GM12891 (cell line): ENCODE measurements at regions not wholly inside any gene's neighbourhood (a gene's known extent, or its start where the extent isn't known, plus 50 kb on each side); places are given as distances from the start of the nearest gene placed in this dataset.
"Not testable (repeated sequence)": the region's sequence is repeated elsewhere in the genome, so short reads cannot be mapped to it uniquely, and the experiment has no call there.

Experiments used
- DNase-seq: peaks from one replicate; pipeline ENCODE4 v3.0.0; 2011; ENCODE audit warnings: low spot score; ENCODE audit not compliant: insufficient read length
- FAIRE-seq: peaks from 2 replicates; lab custom pipeline; 2011; peaks lifted over from hg19 to GRCh38; lab: Jason Lieb, UNC
- PAX5 ChIP-seq: IDR thresholded peaks from 2 replicates; pipeline ENCODE4 v1.6.1; 2011; ENCODE audit warnings: low read length, moderate library complexity, mild to moderate bottlenecking; ENCODE audit not compliant: insufficient read depth, severe bottlenecking
- POLR2A ChIP-seq: IDR thresholded peaks from 2 replicates; pipeline ENCODE4 v1.6.1; 2011; ENCODE audit warnings: low read depth, low read length, control low read depth
- POLR2AphosphoS5 ChIP-seq: IDR thresholded peaks from 2 replicates; pipeline ENCODE4 v1.6.1; 2011; ENCODE audit warnings: low read depth, low read length, control low read depth
- POU2F2 ChIP-seq: IDR thresholded peaks from 2 replicates; pipeline ENCODE4 v1.6.1; 2011; ENCODE audit warnings: low read depth, mild to moderate bottlenecking, control low read depth, low read length, moderate library complexity
- SPI1 ChIP-seq: IDR thresholded peaks from 2 replicates; pipeline ENCODE4 v1.6.1; 2011; ENCODE audit warnings: low read depth, low read length, control low read depth
- TAF1 ChIP-seq: IDR thresholded peaks from 2 replicates; pipeline ENCODE4 v1.6.1; 2011; ENCODE audit warnings: low read depth, low read length, control low read depth

GRCh38 chr6:144921206-144921975, 636.3 kb downstream of the UTRN start:
- TF ChIP-seq SPI1 (no peak), POLR2A (no peak), POU2F2 (no peak), PAX5 (no peak), POLR2AphosphoS5 (no peak), TAF1 (no peak)
- FAIRE-seq = no peak
- DNase-seq = no peak

GRCh38 chr6:144922120-144922722, 637.1 kb downstream of the UTRN start:
- TF ChIP-seq POLR2AphosphoS5 (no peak), TAF1 (no peak), POLR2A (no peak), PAX5 (no peak), POU2F2 (no peak), SPI1 (no peak)
- DNase-seq = no peak
- no peak for FAIRE-seq

GRCh38 chr6:144922771-144923490, 637.8 kb downstream of the UTRN start:
- FAIRE-seq, DNase-seq: not testable (repeated sequence)

GRCh38 chr6:144923491-144923787, 638.3 kb downstream of the UTRN start:
- DNase-seq, FAIRE-seq: not testable (repeated sequence)

GRCh38 chr6:144928847-144929246, 643.7 kb downstream of the UTRN start:
- no peak for TF ChIP-seq POU2F2
- TF ChIP-seq TAF1 = no peak
- no peak for TF ChIP-seq POLR2AphosphoS5
- no peak for TF ChIP-seq POLR2A
- TF ChIP-seq PAX5 = no peak
- no peak for TF ChIP-seq SPI1
- FAIRE-seq (no peak), DNase-seq (no peak)

GRCh38 chr6:144929262-144929661, 644.1 kb downstream of the UTRN start:
- DNase-seq (no peak), FAIRE-seq (no peak)
- TF ChIP-seq POU2F2 = no peak
- TF ChIP-seq POLR2AphosphoS5 = no peak
- TF ChIP-seq PAX5 = no peak
- no peak for TF ChIP-seq TAF1
- no peak for TF ChIP-seq POLR2A
- no peak for TF ChIP-seq SPI1

GRCh38 chr6:144931172-144932035, 646.3 kb downstream of the UTRN start:
- DNase-seq (no peak), FAIRE-seq (peak; percentile 78)
- TF ChIP-seq POLR2A = no peak

- FAIRE-seq (no peak), DNase-seq (no peak)
- TF ChIP-seq SPI1 = no peak
- TF ChIP-seq POLR2AphosphoS5 = no peak
- no peak for TF ChIP-seq POU2F2
- no peak for TF ChIP-seq TAF1
- TF ChIP-seq POLR2A = no peak
- no peak for TF ChIP-seq PAX5
Observed at GRCh38 chr6:144932621-144933020, 647.5 kb downstream of the UTRN start.

- FAIRE-seq = no peak
- DNase-seq = no peak
Observed at GRCh38 chr6:144935181-144935580, 650.0 kb downstream of the UTRN start.

GRCh38 chr6:144935661-144936060, 650.5 kb downstream of the UTRN start:
- FAIRE-seq (no peak), DNase-seq (no peak)

More at GRCh38 chr6:144935181-144935580, 650.0 kb downstream of the UTRN start:
- no peak for TF ChIP-seq POLR2AphosphoS5

More at GRCh38 chr6:144935661-144936060, 650.5 kb downstream of the UTRN start:
- TF ChIP-seq POLR2A (no peak), SPI1 (no peak), TAF1 (no peak), POLR2AphosphoS5 (no peak), PAX5 (no peak), POU2F2 (no peak)
